Tibial nerve (tissue), 4 donors: ENCODE measurements at regions not wholly inside any gene's neighbourhood (a gene's known extent, or its start where the extent isn't known, plus 50 kb on each side); places are given as distances from the start of the nearest gene placed in this dataset.

Experiments used
- EP300 ChIP-seq, 2 donors: sonication (generic); formaldehyde crosslinking; IDR thresholded peaks; one replicate each; pipeline ENCODE4 v1.6.1; 2017; ENCODE audit warnings: antibody characterized with exemption in 2 of 2, mild to moderate bottlenecking in 1 of 2
- POLR2A ChIP-seq, 2 donors: fragments of 450-650 bp; IDR thresholded peaks; one replicate each; pipeline ENCODE4 v1.6.1; 2017; ENCODE audit warnings: antibody characterized with exemption in 2 of 2, mild to moderate bottlenecking in 2 of 2, moderate library complexity in 2 of 2
- TF ChIP-seq, protein P1 (sequence below), 5 experiments: fragments of 200-600 bp in 3 of 5; fragments of 450-650 bp in 2 of 5; sonication (generic) in 3 of 5; IDR thresholded peaks; one replicate each; pipeline ENCODE4 v1.5.1; 2016 to 2019; ENCODE audit warnings: antibody characterized with exemption in 5 of 5, mild to moderate bottlenecking in 3 of 5, moderate library complexity in 2 of 5

DNA sequence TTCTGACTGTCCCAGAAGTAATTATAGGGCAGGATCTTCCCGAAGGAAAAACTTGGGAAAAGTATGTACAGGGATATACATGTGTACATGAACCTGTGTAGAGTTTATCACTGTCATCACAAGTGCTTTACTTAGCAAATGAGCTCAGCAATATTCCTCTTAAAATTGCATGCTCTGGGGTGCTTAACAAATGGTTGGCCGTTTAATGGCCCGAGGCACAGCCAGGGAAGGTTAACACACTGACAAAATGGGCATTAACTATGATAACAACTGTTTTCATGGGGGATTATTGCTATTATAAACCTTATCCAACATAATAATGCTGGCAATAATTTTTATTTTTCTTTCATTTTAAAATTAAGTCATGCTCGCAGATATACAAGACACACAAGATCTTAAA is 459.3 kb downstream of the TUSC7 start:
- no peak for TF ChIP-seq POLR2A (IDR thresholded peaks at IDR 0.05)
- TF ChIP-seq EP300 (IDR thresholded peaks at IDR 0.05): no peak
- TF ChIP-seq, protein P1, sequence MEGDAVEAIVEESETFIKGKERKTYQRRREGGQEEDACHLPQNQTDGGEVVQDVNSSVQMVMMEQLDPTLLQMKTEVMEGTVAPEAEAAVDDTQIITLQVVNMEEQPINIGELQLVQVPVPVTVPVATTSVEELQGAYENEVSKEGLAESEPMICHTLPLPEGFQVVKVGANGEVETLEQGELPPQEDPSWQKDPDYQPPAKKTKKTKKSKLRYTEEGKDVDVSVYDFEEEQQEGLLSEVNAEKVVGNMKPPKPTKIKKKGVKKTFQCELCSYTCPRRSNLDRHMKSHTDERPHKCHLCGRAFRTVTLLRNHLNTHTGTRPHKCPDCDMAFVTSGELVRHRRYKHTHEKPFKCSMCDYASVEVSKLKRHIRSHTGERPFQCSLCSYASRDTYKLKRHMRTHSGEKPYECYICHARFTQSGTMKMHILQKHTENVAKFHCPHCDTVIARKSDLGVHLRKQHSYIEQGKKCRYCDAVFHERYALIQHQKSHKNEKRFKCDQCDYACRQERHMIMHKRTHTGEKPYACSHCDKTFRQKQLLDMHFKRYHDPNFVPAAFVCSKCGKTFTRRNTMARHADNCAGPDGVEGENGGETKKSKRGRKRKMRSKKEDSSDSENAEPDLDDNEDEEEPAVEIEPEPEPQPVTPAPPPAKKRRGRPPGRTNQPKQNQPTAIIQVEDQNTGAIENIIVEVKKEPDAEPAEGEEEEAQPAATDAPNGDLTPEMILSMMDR (IDR thresholded peaks at IDR 0.05): no peak
